NCI-H446 treated with DMSO at 0.1 percent for 48 hours (cell line): ENCODE measurements at regions not wholly inside any gene's neighbourhood (a gene's known extent, or its start where the extent isn't known, plus 50 kb on each side); places are given as distances from the start of the nearest gene placed in this dataset.

Source experiments
- DNase-seq: peaks from one replicate; lab custom pipeline; 2025; lab: John Stamatoyannopoulos, UW

- DNase-seq: no peak
Observed at GRCh38 chr3:187900993-187901755, 155.9 kb upstream of the BCL6 start.

- no peak for DNase-seq
Observed at GRCh38 chr3:187902041-187902471, 156.8 kb upstream of the BCL6 start.

- no peak for DNase-seq
Observed at GRCh38 chr3:187902936-187903335, 157.7 kb upstream of the BCL6 start.

GRCh38 chr3:187903697-187904096, 158.4 kb upstream of the BCL6 start:
- no peak for DNase-seq

GRCh38 chr3:187906416-187906815, 161.1 kb upstream of the BCL6 start:
- DNase-seq: no peak

- DNase-seq: no peak
Observed at GRCh38 chr3:187906920-187907319, 161.7 kb upstream of the BCL6 start.

GRCh38 chr3:187909866-187910265, 164.6 kb upstream of the BCL6 start:
- DNase-seq: no peak

GRCh38 chr3:187912007-187912406, 166.7 kb upstream of the BCL6 start:
- DNase-seq: no peak

GRCh38 chr3:187913617-187914033, 168.4 kb upstream of the BCL6 start:
- DNase-seq: no peak

GRCh38 chr3:187914231-187914630, 169.0 kb upstream of the BCL6 start:
- DNase-seq: no peak

GRCh38 chr3:187916072-187916471, 170.8 kb upstream of the BCL6 start:
- no peak for DNase-seq

GRCh38 chr3:187918081-187918644, 172.9 kb upstream of the BCL6 start:
- DNase-seq: no peak

GRCh38 chr3:187919048-187919447, 173.8 kb upstream of the BCL6 start:
- no peak for DNase-seq

GRCh38 chr3:187919544-187919943, 174.3 kb upstream of the BCL6 start:
- DNase-seq: no peak

GRCh38 chr3:187920030-187920429, 174.8 kb upstream of the BCL6 start:
- DNase-seq: no peak

- no peak for DNase-seq
Observed at GRCh38 chr3:187920913-187921312, 175.6 kb upstream of the BCL6 start.

- no peak for DNase-seq
Observed at GRCh38 chr3:187921391-187922074, 176.3 kb upstream of the BCL6 start.

GRCh38 chr3:187922704-187923416, 177.6 kb upstream of the BCL6 start:
- DNase-seq: no peak

- DNase-seq: no peak
Observed at GRCh38 chr3:187924651-187925050, 179.4 kb upstream of the BCL6 start.

- DNase-seq: peak; percentile 46
Observed at GRCh38 chr3:187925326-187925725, 180.1 kb upstream of the BCL6 start.

GRCh38 chr3:187926620-187927019, 181.4 kb upstream of the BCL6 start:
- no peak for DNase-seq

- DNase-seq: no peak
Observed at GRCh38 chr3:187927565-187927964, 182.3 kb upstream of the BCL6 start.
